OCI-LY1 (cell line): ENCODE measurements at regions not wholly inside any gene's neighbourhood (a gene's known extent, or its start where the extent isn't known, plus 50 kb on each side); places are given as distances from the start of the nearest gene placed in this dataset.

Source experiments
- CTCF ChIP-seq: fragments of 200-600 bp; sonication (generic), shearing (Covaris generic); IDR thresholded peaks from 2 replicates; pipeline ENCODE4 v1.5.1; 2017; ENCODE audit warnings: mild to moderate bottlenecking, antibody characterized with exemption, low read length, moderate library complexity, mixed read lengths
- EZH2 ChIP-seq: fragments of 200-600 bp; sonication (generic), shearing (Covaris generic); IDR thresholded peaks from 2 replicates; pipeline ENCODE4 v1.8.0; 2017; ENCODE audit warnings: borderline replicate concordance, mixed run types, mild to moderate bottlenecking, antibody characterized with exemption, low read length, moderate library complexity, mixed read lengths

DNA sequence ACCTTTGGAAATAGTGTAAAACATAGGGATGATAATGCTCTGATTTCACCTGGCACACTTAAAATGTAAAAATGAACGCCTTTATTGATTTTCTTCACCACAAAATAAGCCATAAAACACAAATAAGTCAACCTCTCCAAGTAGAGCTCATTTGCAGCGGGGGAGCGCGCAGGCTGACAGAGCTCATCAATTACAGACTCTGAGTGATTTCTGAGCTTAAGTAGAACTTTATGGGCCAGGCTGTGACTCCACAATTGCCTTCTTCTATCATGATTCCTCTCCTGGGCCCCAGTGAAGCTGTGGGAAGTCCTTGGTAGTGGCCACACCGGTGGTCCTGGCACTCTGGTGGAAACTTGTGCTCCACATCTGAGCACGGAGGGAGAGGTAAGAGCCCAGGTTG is 789.0 kb upstream of the RAB6C start:
- TF ChIP-seq CTCF (no peak), EZH2 (no peak)
